GM19035 (cell line): ENCODE measurements at regions not wholly inside any gene's neighbourhood (a gene's known extent, or its start where the extent isn't known, plus 50 kb on each side); places are given as distances from the start of the nearest gene placed in this dataset.

Experiments
- ATAC-seq: cut with Tn5 transposase; IDR thresholded peaks from one replicate; pipeline ENCODE4 v1.9.1; 2021; ENCODE audit not compliant: unreplicated experiment

- no peak for ATAC-seq
These were observed 617.3 kb upstream of the ZEB2 start for GRCh38 chr2:145137211-145137610.

DNA sequence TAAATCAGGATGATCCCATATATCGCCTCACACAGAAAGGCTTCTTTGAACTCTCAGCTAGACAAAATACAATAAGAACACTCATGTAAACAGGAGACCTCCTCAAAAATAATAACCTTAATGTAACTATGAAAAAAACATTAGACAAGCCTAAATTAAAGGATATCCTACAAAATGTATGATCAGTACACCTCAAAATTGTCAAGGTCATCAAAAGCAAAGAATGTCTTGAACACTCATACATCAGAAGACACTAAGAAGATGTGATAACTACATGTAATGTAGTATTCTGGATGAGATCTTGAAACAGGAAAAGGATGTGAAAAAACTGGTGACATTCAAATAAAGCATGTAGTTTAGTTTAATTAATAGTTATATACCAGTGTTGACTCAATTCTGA lies 616.8 kb upstream of the ZEB2 start:
- no peak for ATAC-seq

- ATAC-seq: no peak
These were observed 606.2 kb upstream of the ZEB2 start for GRCh38 chr2:145126146-145126545.

- no peak for ATAC-seq
These were observed 604.2 kb upstream of the ZEB2 start for GRCh38 chr2:145124085-145124484.

- no peak for ATAC-seq
These were observed 603.7 kb upstream of the ZEB2 start for GRCh38 chr2:145123606-145124005.

GRCh38 chr2:145119225-145119624 lies 599.3 kb upstream of the ZEB2 start:
- peak; percentile 72 for ATAC-seq

DNA sequence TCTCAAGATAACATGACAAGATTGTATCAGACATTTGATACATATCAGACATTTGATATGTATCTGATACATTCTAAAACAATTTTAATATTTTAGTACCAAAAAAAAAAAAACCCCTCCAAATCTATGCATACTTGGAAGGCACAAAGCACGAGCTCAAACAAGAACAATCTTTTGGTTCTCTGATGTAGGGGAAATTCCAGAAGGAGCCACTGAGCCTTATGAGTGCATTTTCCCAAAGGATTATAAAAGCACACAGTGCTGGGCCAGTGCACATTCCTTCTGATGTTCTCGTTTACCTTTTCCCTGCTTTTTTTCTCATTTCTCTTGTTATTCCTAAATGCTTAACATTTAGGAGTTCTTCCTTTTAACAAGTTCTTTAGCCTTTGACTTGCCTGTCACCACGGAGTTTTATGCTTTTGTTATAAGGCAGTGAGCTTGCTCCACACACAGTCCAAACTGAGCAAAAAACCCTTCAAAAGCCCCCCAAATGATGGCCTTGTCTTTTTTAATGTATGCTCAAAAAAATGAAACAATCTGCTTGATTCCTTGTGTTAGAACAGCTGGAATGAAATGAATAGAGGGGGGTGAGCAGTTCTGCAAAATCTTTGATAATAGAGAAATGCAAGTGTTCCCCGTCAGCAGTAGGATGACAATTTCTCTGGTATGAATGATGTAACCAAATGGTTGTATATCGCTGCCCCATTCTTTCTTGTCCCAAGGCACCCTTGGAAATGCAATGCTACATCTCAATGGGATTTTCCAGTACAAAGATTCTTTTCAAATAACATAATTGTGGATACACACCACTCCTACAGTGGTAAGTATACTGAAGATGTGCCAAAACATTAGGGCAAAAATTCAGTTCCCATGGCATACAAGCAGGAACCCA lies 597.2 kb upstream of the ZEB2 start:
- ATAC-seq: no peak

DNA sequence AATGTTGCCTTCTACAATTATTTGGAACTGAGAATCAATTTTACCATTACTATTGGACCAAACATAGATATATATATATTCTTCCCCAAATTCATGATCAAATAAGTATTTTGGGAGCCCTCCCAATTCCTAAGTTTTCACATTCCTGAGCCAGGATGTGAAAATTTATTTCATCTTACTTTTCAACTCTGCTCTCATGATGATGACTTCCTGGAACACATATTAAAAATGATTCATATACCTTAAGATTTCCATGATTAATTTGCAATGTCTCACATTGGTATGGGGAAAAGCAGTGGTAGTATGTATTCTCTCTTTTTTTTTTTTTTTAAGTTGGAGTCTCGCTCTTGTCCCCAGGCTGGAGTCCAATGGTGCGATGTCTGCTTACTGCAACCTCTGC lies 596.1 kb upstream of the ZEB2 start:
- ATAC-seq: no peak

- no peak for ATAC-seq
These were observed 594.8 kb upstream of the ZEB2 start for GRCh38 chr2:145114726-145115125.

DNA sequence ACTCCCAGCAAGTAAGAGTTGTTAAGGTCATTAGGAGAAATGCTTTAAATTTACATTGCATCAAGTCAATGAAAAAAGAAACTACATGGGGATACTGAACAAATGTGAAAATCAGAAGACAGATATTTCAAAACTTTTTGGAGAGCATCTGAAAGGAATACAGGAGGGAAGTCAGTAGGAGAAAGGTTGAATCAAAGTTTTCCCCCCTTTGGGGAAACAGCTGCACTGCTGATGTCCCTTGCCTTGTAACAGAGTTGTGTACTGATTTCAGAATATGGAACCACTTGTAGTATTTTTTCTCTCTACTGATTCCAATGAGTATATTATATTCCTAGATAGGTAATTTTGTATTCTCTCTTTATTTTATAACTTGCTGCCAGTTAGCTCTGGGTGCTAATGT lies 592.5 kb upstream of the ZEB2 start:
- no peak for ATAC-seq

GRCh38 chr2:145110668-145111356 lies 590.9 kb upstream of the ZEB2 start:
- no peak for ATAC-seq

DNA sequence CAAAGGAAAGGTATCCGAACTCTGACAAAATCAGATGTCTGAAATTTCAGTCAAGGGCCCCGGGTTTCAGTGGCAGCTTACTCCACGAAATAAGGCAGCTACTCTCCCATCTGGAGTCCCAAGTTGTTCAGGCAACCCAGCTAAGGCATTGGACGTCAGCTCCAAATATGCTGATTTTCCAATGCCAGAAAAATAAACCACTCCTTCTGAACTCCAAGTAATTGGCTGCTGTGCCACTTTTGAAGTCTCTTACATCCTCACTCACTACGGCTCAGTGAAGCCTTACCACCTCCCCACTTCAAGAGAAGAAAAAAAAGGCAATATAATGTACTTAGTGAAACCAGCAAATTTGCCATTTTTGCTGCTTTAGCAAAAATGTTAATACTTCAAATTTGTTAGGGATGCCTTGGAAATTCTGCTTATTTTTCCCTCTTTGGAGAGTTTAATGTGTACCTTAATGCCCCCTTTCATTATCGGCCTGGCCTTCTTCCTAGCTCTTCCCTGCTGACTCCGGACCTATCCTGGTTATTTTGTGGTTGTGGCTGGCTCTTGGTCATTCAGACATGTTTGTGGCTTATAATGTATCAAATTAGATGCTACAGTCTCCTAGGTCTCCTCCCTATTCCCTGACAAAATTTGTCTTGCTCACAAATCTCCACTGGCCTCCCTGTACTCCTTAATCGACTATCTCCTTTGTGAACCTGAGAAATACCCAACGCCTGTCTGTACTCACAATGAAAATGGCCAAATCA lies 589.2 kb upstream of the ZEB2 start:
- no peak for ATAC-seq

- no peak for ATAC-seq
These were observed 588.5 kb upstream of the ZEB2 start for GRCh38 chr2:145108361-145108778.

- no peak for ATAC-seq
These were observed 586.4 kb upstream of the ZEB2 start for GRCh38 chr2:145106293-145106692.

GRCh38 chr2:145102706-145103105 lies 582.8 kb upstream of the ZEB2 start:
- ATAC-seq: no peak

GRCh38 chr2:145100301-145100700 lies 580.4 kb upstream of the ZEB2 start:
- no peak for ATAC-seq

- no peak for ATAC-seq
These were observed 576.7 kb upstream of the ZEB2 start for GRCh38 chr2:145096582-145096981.

GRCh38 chr2:145095641-145096435 lies 575.9 kb upstream of the ZEB2 start:
- ATAC-seq: no peak

- ATAC-seq: no peak
These were observed 574.5 kb upstream of the ZEB2 start for GRCh38 chr2:145094370-145094769.

DNA sequence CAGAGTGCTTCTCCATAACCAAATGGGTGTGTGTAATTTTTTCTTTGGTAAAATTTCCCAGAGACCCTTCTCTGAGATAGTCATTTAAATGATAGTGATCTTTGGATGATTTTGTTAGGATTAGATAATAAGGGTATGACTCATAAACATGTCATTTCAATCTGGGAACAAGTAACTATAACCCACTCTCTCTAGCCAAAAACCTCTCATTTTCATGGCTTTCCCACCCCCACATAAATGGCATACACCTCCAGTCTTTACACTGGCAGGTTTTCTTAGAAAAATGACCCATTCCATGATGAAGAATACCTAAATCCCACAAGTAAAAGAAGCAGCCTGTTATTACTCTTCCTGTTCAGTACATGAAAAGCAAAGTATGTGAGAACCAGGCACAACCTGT lies 572.0 kb upstream of the ZEB2 start:
- ATAC-seq: no peak
